Naive thymus-derived CD4-positive, alpha-beta T cell (primary cell): ENCODE measurements at regions not wholly inside any gene's neighbourhood (a gene's known extent, or its start where the extent isn't known, plus 50 kb on each side); places are given as distances from the start of the nearest gene placed in this dataset.

ENCODE experiments used
- ATAC-seq: fragments of 150-1000 bp; cut with Tn5 transposase; 2 replicates; pipeline ENCODE4 v1.10.0; 2021; ENCODE audit warnings: mild to moderate bottlenecking, moderate library complexity
- CTCF ChIA-PET: fragments of 350-600 bp; sonication (Branson Sonifier 250); formaldehyde crosslinking; loops from one replicate; lab custom pipeline; 2021; ENCODE audit warnings: antibody characterized with exemption; lab: Charles Lee
- POLR2A ChIA-PET: fragments of 350-600 bp; sonication (Branson Sonifier 250); formaldehyde crosslinking; loops from one replicate; lab custom pipeline; 2021; ENCODE audit warnings: antibody characterized with exemption, inconsistent platforms; lab: Charles Lee
- DNase-seq, 9 donors: peaks; one replicate each; pipeline versions ENCODE4 v3.0.0 to v3.0.0-alpha.2; 2020 to 2022; ENCODE audit warnings: mixed read lengths in 1 of 9
- H3K27ac ChIP-seq: one replicate; pipeline ENCODE4 v1.7.0; 2013; ENCODE audit warnings: mild to moderate bottlenecking, low read depth, low read length, moderate library complexity
- H3K27me3 ChIP-seq, 2 donors: one replicate each; pipeline ENCODE4 v1.7.0; 2013; ENCODE audit warnings: low read length in 2 of 2, mild to moderate bottlenecking in 2 of 2, moderate library complexity in 2 of 2; ENCODE audit not compliant: control insufficient read depth in 2 of 2, insufficient read depth in 2 of 2
- H3K36me3 ChIP-seq, 3 experiments: 1 replicate in 2 of 3; 2 replicates in 1 of 3; pipeline ENCODE4 v1.7.0; 2013; ENCODE audit warnings: low read length in 3 of 3, mild to moderate bottlenecking in 3 of 3, moderate library complexity in 1 of 3; ENCODE audit not compliant: insufficient read depth in 3 of 3, control insufficient read depth in 2 of 3
- H3K4me1 ChIP-seq, 2 donors: one replicate each; pipeline ENCODE4 v1.7.0; 2013; ENCODE audit warnings: low read length in 2 of 2, mild to moderate bottlenecking in 2 of 2, moderate library complexity in 1 of 2; ENCODE audit not compliant: control insufficient read depth in 2 of 2, insufficient read depth in 2 of 2
- H3K4me3 ChIP-seq: 2 replicates; pipeline ENCODE4 v1.7.0; 2013; ENCODE audit warnings: mild to moderate bottlenecking, low read length
- H3K9me3 ChIP-seq, 3 experiments: 1 replicate in 2 of 3; 2 replicates in 1 of 3; pipeline ENCODE4 v1.7.0; 2013; ENCODE audit warnings: low read length in 3 of 3; ENCODE audit not compliant: control insufficient read depth in 2 of 3
- H3K27ac Mint-ChIP-seq, 9 donors: one replicate each; pipeline ENCODE4 v1.8.0; 2020 to 2022; ENCODE audit warnings: mixed read lengths in 9 of 9, mild to moderate bottlenecking in 8 of 9, moderate library complexity in 5 of 9, inconsistent platforms in 2 of 9
- H3K27me3 Mint-ChIP-seq, 5 donors: one replicate each; pipeline ENCODE4 v1.8.0; 2021 to 2022; ENCODE audit warnings: mixed read lengths in 5 of 5, mild to moderate bottlenecking in 1 of 5
- H3K36me3 Mint-ChIP-seq, 5 donors: one replicate each; pipeline ENCODE4 v1.8.0; 2020 to 2022; ENCODE audit warnings: mixed read lengths in 5 of 5, mild to moderate bottlenecking in 3 of 5, inconsistent platforms in 1 of 5
- H3K4me1 Mint-ChIP-seq, 7 donors: one replicate each; pipeline ENCODE4 v1.8.0; 2020 to 2022; ENCODE audit warnings: mixed read lengths in 7 of 7, mild to moderate bottlenecking in 3 of 7, inconsistent platforms in 1 of 7
- H3K4me3 Mint-ChIP-seq, 10 donors: one replicate each; pipeline ENCODE4 v1.8.0; 2020 to 2022; ENCODE audit warnings: mild to moderate bottlenecking in 10 of 10, mixed read lengths in 10 of 10, moderate library complexity in 6 of 10, inconsistent platforms in 2 of 10
- H3K9me3 Mint-ChIP-seq, 11 donors: one replicate each; pipeline ENCODE4 v1.8.0; 2020 to 2022; ENCODE audit warnings: mixed read lengths in 11 of 11, mild to moderate bottlenecking in 4 of 11, inconsistent platforms in 1 of 11, moderate library complexity in 1 of 11
- intact Hi-C, 2 donors: fragments of 100-400 bp; cut with micrococcal nuclease; formaldehyde crosslinking; loops; one replicate each; pipeline ENCODE4 v1.15.1; 2023

DNA sequence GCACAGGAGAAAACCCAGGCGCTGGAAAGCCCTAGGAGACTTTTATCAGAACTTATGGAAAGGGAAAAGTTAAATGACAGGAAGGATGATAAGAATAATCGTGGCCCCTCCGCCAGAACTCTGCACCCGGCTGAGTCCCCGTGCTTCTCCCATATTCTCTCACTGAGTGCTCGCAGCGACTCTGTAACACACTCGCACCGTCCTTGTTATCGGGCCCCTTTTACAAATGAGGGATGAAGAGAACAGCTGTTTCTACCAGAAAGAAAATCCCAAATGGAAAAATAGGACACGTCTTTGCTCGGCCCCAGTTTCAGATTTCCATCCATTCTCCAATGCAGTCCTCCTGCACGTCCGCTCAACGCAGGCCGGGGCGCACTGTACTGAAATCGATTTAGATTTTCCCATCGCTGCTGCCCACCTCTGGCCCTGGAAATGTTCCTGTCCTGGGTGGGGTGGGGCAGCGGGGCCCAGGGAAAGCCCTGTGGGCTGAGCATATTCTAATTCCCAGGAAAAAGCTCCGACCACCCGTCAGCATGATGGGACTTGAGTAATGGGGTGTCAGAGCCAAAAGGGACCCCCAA, 66.4 kb downstream of the KCNF1 start:
- Mint-ChIP-seq H3K27ac (no peak overlapping the region), H3K36me3 (no peaks in the 10 kb centered on the region), H3K9me3 (peaks cover 0 to 6% (median 0%) of the 10 kb centered on the region in 11 donors), H3K4me1 (peaks cover 0 to 3% (median 0%) of the 10 kb centered on the region in 7 donors), H3K4me3 (no peak overlapping the region), H3K27me3 (peaks cover 0 to 32% (median 15%) of the 10 kb centered on the region in 5 donors)
- Histone ChIP-seq H3K4me3 (no peak overlapping the region), H3K36me3 (no peaks in the 10 kb centered on the region), H3K27me3 (no peaks in the 10 kb centered on the region), H3K9me3 (no peaks in the 10 kb centered on the region), H3K4me1 (no peaks in the 10 kb centered on the region), H3K27ac (no peak overlapping the region)
- ChIA-PET POLR2A (no interaction called here), CTCF (interaction anchor here (0.7 kb wide), 1 partner anchor 9 kb away, joined by 3 read pairs; no protein-coding TSS in a partner anchor)
- DNase-seq = no peak
- intact Hi-C loops = no loop called here
- no peak for ATAC-seq

DNA sequence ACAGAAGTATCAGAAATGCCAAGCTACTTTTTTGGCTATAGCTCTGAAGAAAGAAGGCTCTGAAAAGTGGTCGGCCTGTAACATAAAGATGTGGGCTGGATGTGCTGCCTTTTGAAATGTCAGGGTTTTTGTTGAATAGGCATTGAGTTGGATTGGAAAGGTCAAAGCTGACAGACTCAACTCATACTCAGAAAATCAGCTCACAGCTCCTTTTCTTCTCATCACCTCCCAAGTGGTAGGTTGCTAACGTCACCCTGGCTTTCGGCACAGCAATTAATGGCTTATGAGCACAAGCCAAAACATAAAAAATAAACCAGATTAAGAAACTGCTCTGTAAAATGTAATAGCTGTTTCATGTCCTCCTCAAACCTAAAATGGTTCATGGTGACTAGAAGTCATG, 68.3 kb downstream of the KCNF1 start:
- CTCF ChIA-PET = no interaction called here
- Mint-ChIP-seq H3K36me3 (no peaks in the 10 kb centered on the region), H3K4me1 (peaks cover 0 to 3% (median 0%) of the 10 kb centered on the region in 7 donors), H3K27me3 (peaks cover 0 to 35% (median 15%) of the 10 kb centered on the region in 5 donors), H3K4me3 (no peak overlapping the region), H3K9me3 (peaks cover 0 to 2% (median 0%) of the 10 kb centered on the region in 11 donors), H3K27ac (no peak overlapping the region)
- Histone ChIP-seq H3K27ac (no peak overlapping the region), H3K4me3 (no peak overlapping the region), H3K36me3 (no peaks in the 10 kb centered on the region), H3K4me1 (no peaks in the 10 kb centered on the region), H3K9me3 (no peaks in the 10 kb centered on the region), H3K27me3 (no peaks in the 10 kb centered on the region)
- POLR2A ChIA-PET = no interaction called here
- intact Hi-C loops = no loop called here
- ATAC-seq = no peak
- no peak for DNase-seq

DNA sequence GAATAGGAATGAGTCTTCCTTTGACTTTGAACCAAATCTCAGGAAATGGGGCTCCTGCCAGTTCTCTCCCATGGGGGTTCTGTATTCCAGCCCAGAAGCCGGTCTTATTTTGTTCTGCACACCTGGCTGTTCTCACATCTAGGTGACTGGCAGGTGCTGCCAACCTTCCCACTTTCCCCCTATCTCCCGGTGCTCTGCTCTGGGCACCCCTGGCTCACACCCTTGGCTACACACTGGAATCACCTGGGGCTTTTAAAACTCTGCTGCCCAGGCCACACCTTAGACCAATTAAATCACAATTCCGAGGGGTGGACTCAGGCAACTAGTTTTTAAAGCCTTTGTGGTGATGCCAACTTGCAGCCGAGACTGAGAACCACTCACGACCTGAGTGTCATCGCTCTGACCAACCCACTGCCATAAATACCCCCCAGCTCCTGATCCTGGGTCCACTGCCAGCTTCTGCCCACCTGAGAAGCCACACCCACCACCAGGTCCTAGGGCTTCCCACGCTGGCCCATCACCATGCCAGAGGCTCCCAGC, 69.2 kb downstream of the KCNF1 start:
- H3K27me3 Mint-ChIP-seq = peaks cover 0 to 27% (median 8%) of the 10 kb centered on the region in 5 donors
- H3K36me3 Mint-ChIP-seq = no peaks in the 10 kb centered on the region
- CTCF ChIA-PET = no interaction called here
- no peak for ATAC-seq
- no peak overlapping the region for H3K27ac Mint-ChIP-seq
- Histone ChIP-seq H3K27ac (no peak overlapping the region), H3K27me3 (no peaks in the 10 kb centered on the region), H3K9me3 (no peaks in the 10 kb centered on the region), H3K4me3 (no peak overlapping the region), H3K4me1 (no peaks in the 10 kb centered on the region), H3K36me3 (no peaks in the 10 kb centered on the region)
- H3K4me1 Mint-ChIP-seq = peaks cover 0 to 3% (median 0%) of the 10 kb centered on the region in 7 donors
- intact Hi-C loops = no loop called here
- no peak for DNase-seq
- POLR2A ChIA-PET = no interaction called here
- no peak overlapping the region for H3K4me3 Mint-ChIP-seq
- H3K9me3 Mint-ChIP-seq = peaks cover 0 to 2% (median 0%) of the 10 kb centered on the region in 11 donors

DNA sequence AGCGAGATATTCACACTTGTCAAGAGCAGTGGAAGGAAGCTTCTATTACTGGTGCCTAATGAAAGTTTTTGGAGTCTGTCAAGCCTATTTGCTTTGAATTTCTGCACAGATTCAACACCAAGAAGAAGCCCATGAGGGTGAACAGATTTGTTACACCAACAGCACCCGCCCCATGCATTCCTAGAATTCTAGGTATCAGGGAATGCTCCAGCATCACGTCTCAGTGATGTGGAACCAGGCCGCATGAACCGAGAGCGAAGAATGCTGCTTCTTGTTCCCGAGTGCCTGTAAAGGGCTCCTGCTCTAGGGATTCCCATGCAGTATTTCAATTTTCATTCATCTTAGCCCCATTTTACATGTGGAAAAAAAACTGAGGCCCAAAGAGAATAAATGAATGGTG, 69.7 kb downstream of the KCNF1 start:
- Mint-ChIP-seq H3K27ac (no peak overlapping the region), H3K36me3 (no peaks in the 10 kb centered on the region), H3K9me3 (peaks cover 0 to 2% (median 0%) of the 10 kb centered on the region in 11 donors), H3K4me1 (peaks cover 0 to 3% (median 0%) of the 10 kb centered on the region in 7 donors), H3K4me3 (no peak overlapping the region), H3K27me3 (peaks cover 0 to 26% (median 8%) of the 10 kb centered on the region in 5 donors)
- H3K4me3 ChIP-seq = no peak overlapping the region
- DNase-seq = no peak
- no peaks in the 10 kb centered on the region for H3K36me3 ChIP-seq
- intact Hi-C loops = no loop called here
- no peaks in the 10 kb centered on the region for H3K9me3 ChIP-seq
- no peaks in the 10 kb centered on the region for H3K27me3 ChIP-seq
- H3K4me1 ChIP-seq = no peaks in the 10 kb centered on the region
- CTCF ChIA-PET = no interaction called here
- no peak for ATAC-seq
- POLR2A ChIA-PET = no interaction called here
- H3K27ac ChIP-seq = no peak overlapping the region

DNA sequence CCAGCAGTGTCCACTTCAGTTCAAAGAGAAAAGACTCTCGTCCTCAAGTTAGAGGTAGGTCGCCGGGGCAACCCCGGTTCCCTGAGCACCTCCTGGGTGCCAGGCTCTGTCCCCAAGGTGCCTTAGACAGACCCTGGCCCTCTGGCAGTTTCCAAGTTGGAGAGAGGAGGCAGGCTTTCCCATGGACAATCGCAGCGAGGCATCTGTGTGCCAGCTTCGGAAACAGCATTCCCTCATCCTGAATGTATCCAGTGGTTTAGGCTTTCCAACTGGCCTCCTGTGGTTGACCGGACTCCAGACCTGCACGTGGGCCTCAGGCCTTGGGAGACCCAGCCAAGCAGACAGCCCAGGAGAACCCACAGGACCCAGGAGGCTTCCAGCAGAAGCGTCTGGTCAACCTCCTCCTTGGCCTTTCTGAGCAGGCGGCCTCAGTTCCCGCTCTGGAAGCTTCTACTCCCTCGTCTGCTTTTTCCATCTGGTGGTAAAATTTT, 70.3 kb downstream of the KCNF1 start:
- Mint-ChIP-seq H3K4me1 (peaks cover 0 to 2% (median 0%) of the 10 kb centered on the region in 7 donors), H3K4me3 (no peak overlapping the region), H3K9me3 (peaks cover 0 to 2% (median 0%) of the 10 kb centered on the region in 11 donors), H3K36me3 (no peaks in the 10 kb centered on the region), H3K27me3 (peaks cover 0 to 21% (median 3%) of the 10 kb centered on the region in 5 donors), H3K27ac (peak overlapping the region in 1 of 9 donors; percentile 32)
- ChIA-PET CTCF (no interaction called here), POLR2A (no interaction called here)
- DNase-seq (no peak), ATAC-seq (no peak)
- H3K27me3 ChIP-seq = no peaks in the 10 kb centered on the region
- H3K27ac ChIP-seq = no peak overlapping the region
- H3K4me3 ChIP-seq = no peak overlapping the region
- H3K4me1 ChIP-seq = no peaks in the 10 kb centered on the region
- H3K36me3 ChIP-seq = no peaks in the 10 kb centered on the region
- intact Hi-C loops = no loop called here
- H3K9me3 ChIP-seq = no peaks in the 10 kb centered on the region

DNA sequence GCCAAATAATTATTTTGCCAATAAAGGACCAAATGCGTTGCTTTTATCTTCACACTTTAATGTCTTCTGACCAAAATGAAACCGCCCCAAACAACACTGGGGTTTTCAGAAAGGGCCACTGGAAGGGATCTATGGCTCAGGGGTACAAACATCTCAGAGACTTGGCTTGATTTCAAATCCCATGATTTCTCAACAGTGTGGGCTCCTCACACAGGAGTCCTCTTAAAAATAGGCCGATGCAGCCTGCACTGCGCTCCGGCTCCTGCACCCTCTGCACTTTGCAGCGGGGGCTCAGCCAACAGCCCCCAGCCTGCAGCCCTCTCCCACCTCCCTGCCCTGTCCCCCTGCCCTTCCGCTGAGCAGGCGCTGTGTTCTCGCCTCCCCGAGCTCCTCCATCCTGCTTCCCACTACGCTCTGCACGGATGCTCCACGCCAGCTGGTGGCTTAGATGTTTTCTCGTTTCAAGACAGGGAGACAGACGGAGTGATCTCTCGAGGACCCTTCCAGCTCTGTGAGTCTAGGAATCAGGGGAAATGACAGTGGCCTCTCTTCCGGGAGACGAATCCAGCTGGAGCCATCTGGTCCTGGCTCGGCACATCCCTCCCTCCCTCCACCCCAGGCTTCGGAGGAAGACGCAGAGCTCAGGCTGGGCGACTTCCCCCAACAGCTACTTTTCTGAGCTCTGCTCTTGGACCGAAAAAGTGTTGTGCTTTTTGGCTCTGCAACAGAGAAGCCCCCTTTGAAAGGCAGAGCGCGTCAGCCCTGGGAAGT, 71.4 kb downstream of the KCNF1 start:
- H3K9me3 Mint-ChIP-seq = peaks cover 0 to 2% (median 0%) of the 10 kb centered on the region in 11 donors
- H3K36me3 ChIP-seq = no peaks in the 10 kb centered on the region
- no peaks in the 10 kb centered on the region for H3K9me3 ChIP-seq
- ATAC-seq (no peak), DNase-seq (no peak)
- no peaks in the 10 kb centered on the region for H3K4me1 Mint-ChIP-seq
- ChIA-PET POLR2A (no interaction called here), CTCF (no interaction called here)
- H3K36me3 Mint-ChIP-seq = no peaks in the 10 kb centered on the region
- peaks cover 0 to 10% (median under 1%) of the 10 kb centered on the region in 5 donors for H3K27me3 Mint-ChIP-seq
- H3K27ac ChIP-seq = no peak overlapping the region
- no peaks in the 10 kb centered on the region for H3K27me3 ChIP-seq
- H3K27ac Mint-ChIP-seq = no peak overlapping the region
- no peaks in the 10 kb centered on the region for H3K4me1 ChIP-seq
- no peak overlapping the region for H3K4me3 Mint-ChIP-seq
- intact Hi-C loops = no loop called here
- H3K4me3 ChIP-seq = no peak overlapping the region
